ENCODE measurements at regions not wholly inside any gene's neighbourhood (a gene's known extent, or its start where the extent isn't known, plus 50 kb on each side); places are given as distances from the start of the nearest gene placed in this dataset.

DNA sequence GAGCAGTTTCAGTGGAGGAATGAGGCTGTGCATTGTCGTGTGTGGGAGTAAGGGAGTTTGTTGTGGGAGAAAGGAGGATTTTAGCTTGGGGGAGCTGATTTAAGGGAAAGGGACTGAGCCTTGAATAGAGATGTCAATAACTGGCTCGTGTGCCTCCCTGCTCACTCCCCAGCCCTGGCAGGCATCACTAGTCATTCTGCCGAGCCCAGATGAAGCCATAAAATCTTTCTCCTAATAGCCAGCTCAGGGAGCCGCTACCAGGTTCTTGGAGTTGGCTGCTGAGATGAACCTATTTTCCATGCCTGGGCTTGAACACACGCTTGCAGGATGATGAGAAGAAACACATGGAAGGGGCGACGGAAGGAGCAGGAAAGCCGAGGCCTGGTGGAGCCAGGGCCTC, 65.0 kb upstream of the POU3F1 start:
- H3K27ac Mint-ChIP-seq = no peak overlapping the region
- TF ChIP-seq STAT1 (IDR thresholded peaks at IDR 0.05; ENCODE audit: unreplicated experiment) (no peak), ZNF114 (CRISPR knock-in tag; IDR thresholded peaks at IDR 0.05) (no peak), EZH2 (IDR thresholded peaks at IDR 0.05; ENCODE audit: low read depth, unreplicated experiment) (no peak), ZNF331 (CRISPR knock-in tag; IDR thresholded peaks at IDR 0.05; ENCODE audit: low read depth) (no peak), JUNB (IDR thresholded peaks at IDR 0.05; ENCODE audit: unreplicated experiment) (no peak), POLR2AphosphoS5 (IDR thresholded peaks at IDR 0.05; ENCODE audit: low read depth) (no peak), NANOG (IDR thresholded peaks at IDR 0.05; ENCODE audit: borderline replicate concordance) (no peak), CREB1 (CRISPR knock-in tag; IDR thresholded peaks at IDR 0.05; ENCODE audit: low read depth) (no peak), EZH2phosphoT487 (IDR thresholded peaks at IDR 0.05; ENCODE audit: unreplicated experiment) (no peak)
- TF ChIP-seq, protein P1, sequence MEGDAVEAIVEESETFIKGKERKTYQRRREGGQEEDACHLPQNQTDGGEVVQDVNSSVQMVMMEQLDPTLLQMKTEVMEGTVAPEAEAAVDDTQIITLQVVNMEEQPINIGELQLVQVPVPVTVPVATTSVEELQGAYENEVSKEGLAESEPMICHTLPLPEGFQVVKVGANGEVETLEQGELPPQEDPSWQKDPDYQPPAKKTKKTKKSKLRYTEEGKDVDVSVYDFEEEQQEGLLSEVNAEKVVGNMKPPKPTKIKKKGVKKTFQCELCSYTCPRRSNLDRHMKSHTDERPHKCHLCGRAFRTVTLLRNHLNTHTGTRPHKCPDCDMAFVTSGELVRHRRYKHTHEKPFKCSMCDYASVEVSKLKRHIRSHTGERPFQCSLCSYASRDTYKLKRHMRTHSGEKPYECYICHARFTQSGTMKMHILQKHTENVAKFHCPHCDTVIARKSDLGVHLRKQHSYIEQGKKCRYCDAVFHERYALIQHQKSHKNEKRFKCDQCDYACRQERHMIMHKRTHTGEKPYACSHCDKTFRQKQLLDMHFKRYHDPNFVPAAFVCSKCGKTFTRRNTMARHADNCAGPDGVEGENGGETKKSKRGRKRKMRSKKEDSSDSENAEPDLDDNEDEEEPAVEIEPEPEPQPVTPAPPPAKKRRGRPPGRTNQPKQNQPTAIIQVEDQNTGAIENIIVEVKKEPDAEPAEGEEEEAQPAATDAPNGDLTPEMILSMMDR (conservative IDR thresholded peaks at IDR 0.05; ENCODE audit: low read depth in 2 of 2) = no peak
- TF ChIP-seq, protein P2, sequence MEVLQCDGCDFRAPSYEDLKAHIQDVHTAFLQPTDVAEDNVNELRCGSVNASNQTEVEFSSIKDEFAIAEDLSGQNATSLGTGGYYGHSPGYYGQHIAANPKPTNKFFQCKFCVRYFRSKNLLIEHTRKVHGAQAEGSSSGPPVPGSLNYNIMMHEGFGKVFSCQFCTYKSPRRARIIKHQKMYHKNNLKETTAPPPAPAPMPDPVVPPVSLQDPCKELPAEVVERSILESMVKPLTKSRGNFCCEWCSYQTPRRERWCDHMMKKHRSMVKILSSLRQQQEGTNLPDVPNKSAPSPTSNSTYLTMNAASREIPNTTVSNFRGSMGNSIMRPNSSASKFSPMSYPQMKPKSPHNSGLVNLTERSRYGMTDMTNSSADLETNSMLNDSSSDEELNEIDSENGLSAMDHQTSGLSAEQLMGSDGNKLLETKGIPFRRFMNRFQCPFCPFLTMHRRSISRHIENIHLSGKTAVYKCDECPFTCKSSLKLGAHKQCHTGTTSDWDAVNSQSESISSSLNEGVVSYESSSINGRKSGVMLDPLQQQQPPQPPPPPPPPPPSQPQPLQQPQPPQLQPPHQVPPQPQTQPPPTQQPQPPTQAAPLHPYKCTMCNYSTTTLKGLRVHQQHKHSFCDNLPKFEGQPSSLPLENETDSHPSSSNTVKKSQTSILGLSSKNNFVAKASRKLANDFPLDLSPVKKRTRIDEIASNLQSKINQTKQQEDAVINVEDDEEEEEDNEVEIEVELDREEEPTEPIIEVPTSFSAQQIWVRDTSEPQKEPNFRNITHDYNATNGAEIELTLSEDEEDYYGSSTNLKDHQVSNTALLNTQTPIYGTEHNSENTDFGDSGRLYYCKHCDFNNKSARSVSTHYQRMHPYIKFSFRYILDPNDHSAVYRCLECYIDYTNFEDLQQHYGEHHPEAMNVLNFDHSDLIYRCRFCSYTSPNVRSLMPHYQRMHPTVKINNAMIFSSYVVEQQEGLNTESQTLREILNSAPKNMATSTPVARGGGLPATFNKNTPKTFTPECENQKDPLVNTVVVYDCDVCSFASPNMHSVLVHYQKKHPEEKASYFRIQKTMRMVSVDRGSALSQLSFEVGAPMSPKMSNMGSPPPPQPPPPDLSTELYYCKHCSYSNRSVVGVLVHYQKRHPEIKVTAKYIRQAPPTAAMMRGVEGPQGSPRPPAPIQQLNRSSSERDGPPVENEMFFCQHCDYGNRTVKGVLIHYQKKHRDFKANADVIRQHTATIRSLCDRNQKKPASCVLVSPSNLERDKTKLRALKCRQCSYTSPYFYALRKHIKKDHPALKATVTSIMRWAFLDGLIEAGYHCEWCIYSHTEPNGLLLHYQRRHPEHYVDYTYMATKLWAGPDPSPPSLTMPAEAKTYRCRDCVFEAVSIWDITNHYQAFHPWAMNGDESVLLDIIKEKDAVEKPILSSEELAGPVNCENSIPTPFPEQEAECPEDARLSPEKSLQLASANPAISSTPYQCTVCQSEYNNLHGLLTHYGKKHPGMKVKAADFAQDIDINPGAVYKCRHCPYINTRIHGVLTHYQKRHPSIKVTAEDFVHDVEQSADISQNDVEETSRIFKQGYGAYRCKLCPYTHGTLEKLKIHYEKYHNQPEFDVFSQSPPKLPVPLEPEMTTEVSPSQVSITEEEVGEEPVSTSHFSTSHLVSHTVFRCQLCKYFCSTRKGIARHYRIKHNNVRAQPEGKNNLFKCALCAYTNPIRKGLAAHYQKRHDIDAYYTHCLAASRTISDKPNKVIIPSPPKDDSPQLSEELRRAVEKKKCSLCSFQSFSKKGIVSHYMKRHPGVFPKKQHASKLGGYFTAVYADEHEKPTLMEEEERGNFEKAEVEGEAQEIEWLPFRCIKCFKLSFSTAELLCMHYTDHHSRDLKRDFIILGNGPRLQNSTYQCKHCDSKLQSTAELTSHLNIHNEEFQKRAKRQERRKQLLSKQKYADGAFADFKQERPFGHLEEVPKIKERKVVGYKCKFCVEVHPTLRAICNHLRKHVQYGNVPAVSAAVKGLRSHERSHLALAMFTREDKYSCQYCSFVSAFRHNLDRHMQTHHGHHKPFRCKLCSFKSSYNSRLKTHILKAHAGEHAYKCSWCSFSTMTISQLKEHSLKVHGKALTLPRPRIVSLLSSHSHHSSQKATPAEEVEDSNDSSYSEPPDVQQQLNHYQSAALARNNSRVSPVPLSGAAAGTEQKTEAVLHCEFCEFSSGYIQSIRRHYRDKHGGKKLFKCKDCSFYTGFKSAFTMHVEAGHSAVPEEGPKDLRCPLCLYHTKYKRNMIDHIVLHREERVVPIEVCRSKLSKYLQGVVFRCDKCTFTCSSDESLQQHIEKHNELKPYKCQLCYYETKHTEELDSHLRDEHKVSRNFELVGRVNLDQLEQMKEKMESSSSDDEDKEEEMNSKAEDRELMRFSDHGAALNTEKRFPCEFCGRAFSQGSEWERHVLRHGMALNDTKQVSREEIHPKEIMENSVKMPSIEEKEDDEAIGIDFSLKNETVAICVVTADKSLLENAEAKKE (CRISPR knock-in tag; IDR thresholded peaks at IDR 0.05) = no peak
- TF ChIP-seq, protein P3, sequence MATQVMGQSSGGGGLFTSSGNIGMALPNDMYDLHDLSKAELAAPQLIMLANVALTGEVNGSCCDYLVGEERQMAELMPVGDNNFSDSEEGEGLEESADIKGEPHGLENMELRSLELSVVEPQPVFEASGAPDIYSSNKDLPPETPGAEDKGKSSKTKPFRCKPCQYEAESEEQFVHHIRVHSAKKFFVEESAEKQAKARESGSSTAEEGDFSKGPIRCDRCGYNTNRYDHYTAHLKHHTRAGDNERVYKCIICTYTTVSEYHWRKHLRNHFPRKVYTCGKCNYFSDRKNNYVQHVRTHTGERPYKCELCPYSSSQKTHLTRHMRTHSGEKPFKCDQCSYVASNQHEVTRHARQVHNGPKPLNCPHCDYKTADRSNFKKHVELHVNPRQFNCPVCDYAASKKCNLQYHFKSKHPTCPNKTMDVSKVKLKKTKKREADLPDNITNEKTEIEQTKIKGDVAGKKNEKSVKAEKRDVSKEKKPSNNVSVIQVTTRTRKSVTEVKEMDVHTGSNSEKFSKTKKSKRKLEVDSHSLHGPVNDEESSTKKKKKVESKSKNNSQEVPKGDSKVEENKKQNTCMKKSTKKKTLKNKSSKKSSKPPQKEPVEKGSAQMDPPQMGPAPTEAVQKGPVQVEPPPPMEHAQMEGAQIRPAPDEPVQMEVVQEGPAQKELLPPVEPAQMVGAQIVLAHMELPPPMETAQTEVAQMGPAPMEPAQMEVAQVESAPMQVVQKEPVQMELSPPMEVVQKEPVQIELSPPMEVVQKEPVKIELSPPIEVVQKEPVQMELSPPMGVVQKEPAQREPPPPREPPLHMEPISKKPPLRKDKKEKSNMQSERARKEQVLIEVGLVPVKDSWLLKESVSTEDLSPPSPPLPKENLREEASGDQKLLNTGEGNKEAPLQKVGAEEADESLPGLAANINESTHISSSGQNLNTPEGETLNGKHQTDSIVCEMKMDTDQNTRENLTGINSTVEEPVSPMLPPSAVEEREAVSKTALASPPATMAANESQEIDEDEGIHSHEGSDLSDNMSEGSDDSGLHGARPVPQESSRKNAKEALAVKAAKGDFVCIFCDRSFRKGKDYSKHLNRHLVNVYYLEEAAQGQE (IDR thresholded peaks at IDR 0.05; ENCODE audit: unreplicated experiment) = no peak
- TF ChIP-seq, protein P4, sequence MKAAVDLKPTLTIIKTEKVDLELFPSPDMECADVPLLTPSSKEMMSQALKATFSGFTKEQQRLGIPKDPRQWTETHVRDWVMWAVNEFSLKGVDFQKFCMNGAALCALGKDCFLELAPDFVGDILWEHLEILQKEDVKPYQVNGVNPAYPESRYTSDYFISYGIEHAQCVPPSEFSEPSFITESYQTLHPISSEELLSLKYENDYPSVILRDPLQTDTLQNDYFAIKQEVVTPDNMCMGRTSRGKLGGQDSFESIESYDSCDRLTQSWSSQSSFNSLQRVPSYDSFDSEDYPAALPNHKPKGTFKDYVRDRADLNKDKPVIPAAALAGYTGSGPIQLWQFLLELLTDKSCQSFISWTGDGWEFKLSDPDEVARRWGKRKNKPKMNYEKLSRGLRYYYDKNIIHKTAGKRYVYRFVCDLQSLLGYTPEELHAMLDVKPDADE (IDR thresholded peaks at IDR 0.05) = no peak
- no peaks in the 10 kb centered on the region for H4K20me1 ChIP-seq (replicated peaks; ENCODE audit: insufficient read depth)

More for the DNA sequence above, 65.0 kb upstream of the POU3F1 start:
- Histone ChIP-seq H3K4me1 (ENCODE audit: insufficient read depth) (peaks cover 18% of the 10 kb centered on the region; the same call in 1 of the 2 replicates), H3K27ac (ENCODE audit: low read depth) (no peak overlapping the region), H3K4me2 (no peak overlapping the region), H3K27me3 (ENCODE audit: insufficient read depth) (no peaks in the 10 kb centered on the region), H3K9me2 (ENCODE audit: insufficient read depth) (peaks cover 5% of the 10 kb centered on the region; the same call in 1 of the 2 replicates), H3F3A (replicated peaks; ENCODE audit: low read depth) (no peaks in the 10 kb centered on the region), H3K36me3 (ENCODE audit: insufficient read depth) (no peaks in the 10 kb centered on the region), H2AFZ (no peak overlapping the region), H3K79me2 (replicated peaks; ENCODE audit: insufficient read depth) (no peaks in the 10 kb centered on the region), H3K4me3 (no peak overlapping the region)
- no peak for ATAC-seq
- Mint-ChIP-seq H3K4me1 (peaks cover 30% of the 10 kb centered on the region), H3K9me3 (peaks cover 3% of the 10 kb centered on the region; the same call in 2 of the 3 replicates), H3K27me3 (ENCODE audit: insufficient read depth, low read depth, poor library complexity) (peaks cover 5% of the 10 kb centered on the region), H3K4me3 (no peak overlapping the region), H3K36me3 (ENCODE audit: low read depth) (peaks cover 18% of the 10 kb centered on the region)
- no peak for DNase-seq (ENCODE audit: low spot score)

All from GM23338 (cell line).